Heart left ventricle (tissue), 16 donors: ENCODE measurements at regions not wholly inside any gene's neighbourhood (a gene's known extent, or its start where the extent isn't known, plus 50 kb on each side); places are given as distances from the start of the nearest gene placed in this dataset.
"Not testable (repeated sequence)": the region's sequence is repeated elsewhere in the genome, so short reads cannot be mapped to it uniquely, and the experiment has no call there.

Experiments used
- ATAC-seq, 4 donors: fragments of 200-7000 bp; cut with Tn5 transposase; one replicate each; pipeline ENCODE4 v1.9.1; 2020 to 2022; ENCODE audit warnings: moderate library complexity in 4 of 4, mild to moderate bottlenecking in 3 of 4, moderate number of reproducible peaks in 1 of 4
- DNase-seq, 5 donors: peaks; one replicate each; pipeline ENCODE4 v3.0.0-alpha.2; 2020
- H3K27ac ChIP-seq, 12 donors: fragments of 200-600 bp; sonication (generic) in 4 of 12; one replicate each; pipeline versions ENCODE4 v1.5.0 to v1.8.0; 2016 to 2022; ENCODE audit warnings: mild to moderate bottlenecking in 2 of 12
- H3K27me3 ChIP-seq, 9 donors: fragments of 200-600 bp; sonication (generic) in 2 of 9; one replicate each; pipeline versions ENCODE4 v1.5.1 to v1.8.0; 2016 to 2022; ENCODE audit warnings: mild to moderate bottlenecking in 3 of 9
- H3K36me3 ChIP-seq, 9 donors: fragments of 200-600 bp; sonication (generic) in 2 of 9; one replicate each; pipeline versions ENCODE4 v1.5.0 to v1.8.0; 2018 to 2022; ENCODE audit warnings: mild to moderate bottlenecking in 2 of 9
- H3K4me1 ChIP-seq, 12 donors: fragments of 200-600 bp; sonication (generic) in 4 of 12; one replicate each; pipeline versions ENCODE4 v1.5.0 to v1.8.0; 2016 to 2022; ENCODE audit warnings: mild to moderate bottlenecking in 3 of 12
- H3K4me3 ChIP-seq, 12 donors: fragments of 200-600 bp; sonication (generic) in 4 of 12; one replicate each; pipeline versions ENCODE4 v1.5.0 to v1.8.0; 2017 to 2022; ENCODE audit warnings: mild to moderate bottlenecking in 9 of 12, moderate library complexity in 4 of 12
- H3K9me3 ChIP-seq, 12 donors: fragments of 200-600 bp; sonication (generic) in 4 of 12; one replicate each; pipeline versions ENCODE4 v1.5.0 to v1.8.0; 2016 to 2022; ENCODE audit warnings: mild to moderate bottlenecking in 1 of 12
- POLR2A ChIP-seq, 2 donors: fragments of 450-650 bp; IDR thresholded peaks; one replicate each; pipeline ENCODE4 v1.6.1; 2017; ENCODE audit warnings: antibody characterized with exemption in 2 of 2, mild to moderate bottlenecking in 2 of 2, moderate library complexity in 2 of 2
- WGBS, 4 donors: extraction: QIAGEN DNeasy Blood & Tissue Kit in 2 of 4; methylation state at CpG; one replicate each; pipeline versions ENCODE4 v1.1.5 to v1.1.7; 2013 to 2018; 5-methylcytosine and 5-hydroxymethylcytosine counted together
- intact Hi-C, 10 donors: fragments of 100-400 bp; cut with DNase I; formaldehyde crosslinking; loops; one replicate each; pipeline versions ENCODE4 v1.11.1 to v1.14.2; 2022
- TF ChIP-seq, protein P1 (sequence below), 12 donors: fragments of 200-600 bp; sonication (generic) in 4 of 12; IDR thresholded peaks; one replicate each; pipeline versions ENCODE4 v1.5.0 to v1.8.0; 2018 to 2022; ENCODE audit warnings: antibody characterized with exemption in 12 of 12, mild to moderate bottlenecking in 5 of 12
- donor health status: ischemic (EF 13 %, LVEDD 7.1; RV severe dilation, severe dysfunction).
- donor health status: healthy with polysubstance abuse.
- donor health status: DM: no; HTN: yes; CAD: no.
- donor health status: DM: no; HTN: no; CAD: no.
- donor health status: ischemic (EF 25% LVEDD 6.9; RV normal size, moderate dysfunction).
- donor health status: ischemic (EF 25% LVEDD 5.7; RV mildly dilated, moderate dysfunction).
- donor health status: healthy.
- donor health status: DM: yes; HTN: yes; CAD: no.
- donor health status: ischemic (EF 35%, LVEDD 5.7; RV mildly dilated, moderate dysfunction).
- donor health status: nonischemic (EF 11% LVEDD 7.7; RV severe dilation, severe dysfunction).
- donor health status: DM: yes; HTN: yes; CAD: no.
- donor health status: PGD.
- donor health status: ischemic (EF 29% LVEDD 5.4; RV normal size, mild dysfunction).
- donor health status: nonischemic (EF 23%, LVEDD 6.1; RV moderate dilation, normal function).

DNA sequence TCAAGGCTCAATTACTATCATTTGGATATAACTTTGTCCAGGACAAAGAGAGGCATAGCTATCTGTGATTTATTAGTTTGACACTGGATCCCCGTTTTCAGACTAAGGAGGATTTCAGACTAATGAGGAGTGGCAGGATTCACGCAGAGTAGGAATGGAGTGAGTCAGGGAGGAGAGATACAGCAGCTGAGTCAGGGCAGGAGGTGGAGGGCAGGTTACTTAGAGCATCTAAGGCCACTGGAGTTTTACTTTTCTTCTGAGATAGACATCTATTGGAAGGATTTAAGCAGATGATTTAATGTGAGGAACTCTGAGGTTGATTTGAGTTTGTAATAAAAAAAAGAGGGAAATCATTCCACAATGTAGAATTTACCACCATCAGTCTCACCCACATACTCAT is 110.6 kb downstream of the RPIA start:
- H3K9me3 ChIP-seq, H3K27ac ChIP-seq, H3K4me1 ChIP-seq, intact Hi-C loops, H3K36me3 ChIP-seq, H3K4me3 ChIP-seq, DNase-seq, H3K27me3 ChIP-seq, ATAC-seq: not testable (repeated sequence)
- 55 to 64% (median 62%) methylated on average over 2 of the region's 2 CpGs for WGBS, 4 donors

DNA sequence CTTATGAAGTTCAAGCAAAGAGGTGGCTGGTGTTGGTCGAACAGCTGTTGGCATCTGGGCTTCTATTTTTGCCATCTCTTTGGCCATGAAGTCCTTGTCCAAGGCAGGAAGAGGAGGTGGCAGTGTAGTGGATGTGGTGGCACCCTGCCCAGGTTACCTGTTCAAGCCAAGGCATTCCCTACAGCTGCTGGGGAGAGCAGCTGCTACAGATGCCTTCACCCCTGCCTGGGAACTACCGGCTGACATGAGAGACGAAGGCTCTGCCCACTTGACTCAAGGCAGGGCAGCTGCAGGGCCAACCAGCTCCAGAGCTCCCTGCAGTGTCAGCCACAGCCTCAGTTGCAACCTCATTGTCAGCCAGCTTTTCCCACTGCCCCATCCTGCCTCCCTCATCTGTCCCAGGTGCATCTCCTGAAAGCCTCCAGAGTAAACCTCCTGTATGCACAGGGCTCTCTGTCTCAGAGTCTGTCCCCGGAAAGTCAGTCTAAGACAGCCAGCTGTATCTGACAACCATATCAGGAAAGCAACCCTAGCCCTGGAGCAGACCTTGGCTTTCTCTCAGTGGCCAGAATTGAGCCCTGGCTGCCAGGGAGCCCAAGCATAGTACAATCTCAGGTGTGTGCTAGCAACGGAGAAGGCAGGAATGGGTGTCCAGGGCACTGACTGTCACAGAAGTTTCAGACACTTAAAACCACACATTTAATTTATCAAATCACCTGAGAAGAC is 115.9 kb downstream of the RPIA start:
- Histone ChIP-seq H3K9me3 (no peaks in the 10 kb centered on the region), H3K27ac (no peak overlapping the region), H3K36me3 (no peaks in the 10 kb centered on the region), H3K4me3 (no peak overlapping the region), H3K27me3 (peaks cover 0 to 7% (median 0%) of the 10 kb centered on the region in 9 donors), H3K4me1 (no peaks in the 10 kb centered on the region)
- DNase-seq, result no peak
- TF ChIP-seq, protein P1, sequence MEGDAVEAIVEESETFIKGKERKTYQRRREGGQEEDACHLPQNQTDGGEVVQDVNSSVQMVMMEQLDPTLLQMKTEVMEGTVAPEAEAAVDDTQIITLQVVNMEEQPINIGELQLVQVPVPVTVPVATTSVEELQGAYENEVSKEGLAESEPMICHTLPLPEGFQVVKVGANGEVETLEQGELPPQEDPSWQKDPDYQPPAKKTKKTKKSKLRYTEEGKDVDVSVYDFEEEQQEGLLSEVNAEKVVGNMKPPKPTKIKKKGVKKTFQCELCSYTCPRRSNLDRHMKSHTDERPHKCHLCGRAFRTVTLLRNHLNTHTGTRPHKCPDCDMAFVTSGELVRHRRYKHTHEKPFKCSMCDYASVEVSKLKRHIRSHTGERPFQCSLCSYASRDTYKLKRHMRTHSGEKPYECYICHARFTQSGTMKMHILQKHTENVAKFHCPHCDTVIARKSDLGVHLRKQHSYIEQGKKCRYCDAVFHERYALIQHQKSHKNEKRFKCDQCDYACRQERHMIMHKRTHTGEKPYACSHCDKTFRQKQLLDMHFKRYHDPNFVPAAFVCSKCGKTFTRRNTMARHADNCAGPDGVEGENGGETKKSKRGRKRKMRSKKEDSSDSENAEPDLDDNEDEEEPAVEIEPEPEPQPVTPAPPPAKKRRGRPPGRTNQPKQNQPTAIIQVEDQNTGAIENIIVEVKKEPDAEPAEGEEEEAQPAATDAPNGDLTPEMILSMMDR (IDR thresholded peaks at IDR 0.05), result no peak
- no peak for TF ChIP-seq POLR2A (IDR thresholded peaks at IDR 0.05)
- intact Hi-C loops, result no loop called here
- 74 to 91% (median 87%) methylated on average over 3 to 5 of the region's 5 CpGs for WGBS, 4 donors
- ATAC-seq, result no peak

DNA sequence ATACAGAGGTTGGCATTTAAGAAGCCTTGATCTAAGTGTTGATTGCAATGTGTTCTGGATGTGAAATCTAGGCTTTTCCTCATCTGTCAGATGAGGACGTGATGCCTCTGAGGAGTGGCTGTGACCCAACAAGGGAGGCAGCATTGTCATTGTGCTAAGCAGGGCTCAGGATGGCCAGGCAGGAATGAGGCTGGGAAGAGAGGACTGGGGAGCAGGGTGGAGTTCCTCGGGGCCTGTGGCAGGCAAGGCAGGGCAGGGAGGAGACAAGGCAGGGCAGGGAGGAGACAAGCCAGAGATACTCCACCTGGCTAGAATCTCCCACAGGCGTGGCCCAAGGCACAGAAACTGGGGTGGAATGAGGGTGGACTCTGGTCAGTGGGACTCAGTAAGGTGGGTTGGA is 116.6 kb downstream of the RPIA start:
- peaks cover 0 to 7% (median 0%) of the 10 kb centered on the region in 9 donors for H3K27me3 ChIP-seq
- DNase-seq (no peak), ATAC-seq (no peak)
- WGBS, 4 donors, result 65 to 87% (median 76%) methylated on average over 3 of the region's 3 CpGs
- no peaks in the 10 kb centered on the region for H3K4me1 ChIP-seq
- no peaks in the 10 kb centered on the region for H3K36me3 ChIP-seq
- no peaks in the 10 kb centered on the region for H3K9me3 ChIP-seq
- TF ChIP-seq, protein P1 (IDR thresholded peaks at IDR 0.05), result no peak
- TF ChIP-seq POLR2A (IDR thresholded peaks at IDR 0.05), result no peak
- H3K4me3 ChIP-seq, result no peak overlapping the region
- H3K27ac ChIP-seq, result no peak overlapping the region
- intact Hi-C loops, result no loop called here

DNA sequence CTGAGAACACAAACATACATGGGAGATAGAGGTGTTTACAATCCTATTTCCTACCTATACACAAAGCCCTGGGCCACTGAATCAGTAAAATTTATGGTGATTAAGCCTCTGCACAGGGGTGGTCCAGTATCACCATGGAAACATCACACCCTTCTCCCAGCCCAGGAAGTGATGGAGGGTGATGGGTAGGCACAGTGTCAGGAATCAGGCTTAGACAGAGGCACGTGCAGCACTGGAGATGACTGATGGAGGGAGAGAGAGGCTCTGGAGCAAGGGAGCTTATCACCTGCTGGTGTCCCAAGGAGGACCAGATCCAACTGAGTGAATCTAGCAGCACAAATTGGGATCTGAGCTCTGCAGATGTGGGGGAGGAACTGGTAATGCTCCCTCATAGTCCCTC is 117.2 kb downstream of the RPIA start:
- ATAC-seq (no peak), DNase-seq (no peak)
- TF ChIP-seq, protein P1 (IDR thresholded peaks at IDR 0.05), result no peak
- no peak for TF ChIP-seq POLR2A (IDR thresholded peaks at IDR 0.05)
- intact Hi-C loops, result no loop called here
- Histone ChIP-seq H3K27me3 (peaks cover 0 to 7% (median 0%) of the 10 kb centered on the region in 9 donors), H3K9me3 (no peaks in the 10 kb centered on the region), H3K4me3 (no peak overlapping the region), H3K4me1 (no peaks in the 10 kb centered on the region), H3K36me3 (no peaks in the 10 kb centered on the region), H3K27ac (no peak overlapping the region)
- 18 to 69% (median 44%) methylated on average over 1 of the region's 1 CpG for WGBS, 4 donors

DNA sequence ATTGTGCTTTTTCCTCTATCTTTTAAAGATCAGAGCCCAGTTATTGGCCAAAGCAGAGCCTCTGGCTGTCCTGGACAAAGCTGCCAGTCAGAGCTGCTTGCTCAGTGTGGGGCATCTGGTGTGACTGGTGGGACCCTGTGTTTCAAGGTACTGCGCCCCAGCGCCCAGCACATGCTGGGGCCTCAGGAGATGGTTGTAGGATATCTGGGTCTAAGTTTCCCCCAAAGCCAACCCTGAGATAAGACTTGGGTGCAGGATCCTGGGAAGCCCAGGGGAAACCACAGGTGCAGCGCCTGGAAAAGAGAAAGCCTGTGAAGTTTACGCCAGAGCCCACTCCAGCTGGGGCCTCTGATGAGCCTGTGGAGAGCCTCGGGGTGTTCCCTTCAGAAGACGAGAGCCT is 117.7 kb downstream of the RPIA start:
- H3K36me3 ChIP-seq, result no peaks in the 10 kb centered on the region
- no peaks in the 10 kb centered on the region for H3K9me3 ChIP-seq
- TF ChIP-seq POLR2A (IDR thresholded peaks at IDR 0.05), result no peak
- TF ChIP-seq, protein P1 (IDR thresholded peaks at IDR 0.05), result no peak
- no peak for DNase-seq
- H3K27me3 ChIP-seq, result peaks cover 0 to 7% (median 0%) of the 10 kb centered on the region in 9 donors
- intact Hi-C loops, result no loop called here
- 90 to 98% (median 93%) methylated on average over 4 to 6 of the region's 6 CpGs for WGBS, 4 donors
- H3K4me1 ChIP-seq, result no peaks in the 10 kb centered on the region
- H3K27ac ChIP-seq, result no peak overlapping the region
- ATAC-seq, result no peak
- H3K4me3 ChIP-seq, result no peak overlapping the region
